Smooth muscle cell (in vitro differentiated cells): ENCODE measurements at regions not wholly inside any gene's neighbourhood (a gene's known extent, or its start where the extent isn't known, plus 50 kb on each side); places are given as distances from the start of the nearest gene placed in this dataset.

Source experiments
- DNase-seq: peaks from one replicate; lab custom pipeline; 2025; ENCODE audit not compliant: unreplicated experiment; lab: John Stamatoyannopoulos, UW
- H2AFZ ChIP-seq: fragments of 200-600 bp; sonication (generic); 2 replicates; pipeline ENCODE4 v1.6.0; 2016; ENCODE audit warnings: antibody characterized with exemption, low read depth, mild to moderate bottlenecking
- H3F3A ChIP-seq: fragments of 200-600 bp; sonication (generic); 2 replicates; pipeline ENCODE4 v1.6.0; 2017; ENCODE audit warnings: antibody characterized with exemption, low read depth
- H3K27ac ChIP-seq: fragments of 200-600 bp; sonication (generic); 2 replicates; pipeline ENCODE4 v1.5.1; 2016; ENCODE audit warnings: low read depth, mild to moderate bottlenecking
- H3K27me3 ChIP-seq: fragments of 200-600 bp; sonication (generic); 2 replicates; pipeline ENCODE4 v1.6.1; 2016; ENCODE audit warnings: low read depth, mild to moderate bottlenecking
- H3K36me3 ChIP-seq: fragments of 200-600 bp; sonication (generic); 2 replicates; pipeline ENCODE4 v1.5.1; 2016; ENCODE audit warnings: low read depth
- H3K4me1 ChIP-seq: fragments of 200-600 bp; sonication (generic); 2 replicates; pipeline ENCODE4 v1.5.1; 2016; ENCODE audit warnings: low read depth
- H3K4me2 ChIP-seq: fragments of 200-600 bp; sonication (generic); 2 replicates; pipeline ENCODE4 v1.6.0; 2016; ENCODE audit warnings: mild to moderate bottlenecking
- H3K4me3 ChIP-seq: fragments of 200-600 bp; sonication (generic); 2 replicates; pipeline ENCODE4 v1.5.1; 2016; ENCODE audit warnings: mild to moderate bottlenecking
- H3K79me2 ChIP-seq: fragments of 200-600 bp; sonication (generic); 2 replicates; pipeline ENCODE4 v1.6.0; 2016; ENCODE audit warnings: low read depth, mild to moderate bottlenecking
- H3K9ac ChIP-seq: fragments of 200-600 bp; sonication (generic); 2 replicates; pipeline ENCODE4 v1.6.0; 2016; ENCODE audit warnings: low read depth
- H3K9me3 ChIP-seq: fragments of 200-600 bp; sonication (generic); replicated peaks from 2 replicates; pipeline ENCODE4 v1.5.1; 2016; ENCODE audit warnings: low read depth
- H4K20me1 ChIP-seq: fragments of 200-600 bp; sonication (generic); 2 replicates; pipeline ENCODE4 v1.6.0; 2016; ENCODE audit warnings: low read depth
- CTCF ChIP-seq: fragments of 200-600 bp; sonication (generic); IDR thresholded peaks from 2 replicates; pipeline ENCODE4 v1.5.1; 2017; ENCODE audit warnings: borderline replicate concordance, mild to moderate bottlenecking, antibody characterized with exemption; ENCODE audit not compliant: insufficient read depth, poor library complexity, severe bottlenecking
- WGBS: methylation state at CpG from one replicate; pipeline ENCODE4 v1.1.7; 2016; ENCODE audit warnings: low lambda C conversion rate; 5-methylcytosine and 5-hydroxymethylcytosine counted together

DNA sequence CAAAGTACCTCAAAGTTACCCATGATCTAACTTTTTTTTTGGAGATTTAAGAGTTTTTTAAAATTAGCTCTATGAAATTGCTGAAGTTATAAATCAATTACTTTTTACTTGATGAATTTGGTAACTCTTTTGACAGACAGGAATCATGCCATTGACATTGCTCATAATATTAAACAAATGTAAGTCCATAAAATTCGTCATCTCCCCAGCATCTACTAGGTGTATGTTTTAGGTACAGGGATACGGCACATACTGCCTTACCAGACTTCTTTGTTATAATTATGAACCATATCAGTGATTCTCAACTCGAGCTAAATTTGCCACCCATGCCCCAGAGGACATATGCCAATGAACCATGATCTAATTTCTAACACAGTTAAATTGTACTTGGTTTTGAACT, 247.5 kb upstream of the TGFBR2 start:
- 95% methylated on average over 3 of the region's 3 CpGs for WGBS
- Histone ChIP-seq H3K4me1 (peaks cover 9% of the 10 kb centered on the region), H3K4me3 (no peak overlapping the region), H3F3A (no peaks in the 10 kb centered on the region), H3K79me2 (no peaks in the 10 kb centered on the region), H3K36me3 (no peaks in the 10 kb centered on the region), H3K27me3 (no peaks in the 10 kb centered on the region), H3K27ac (no peak overlapping the region), H3K9ac (no peak overlapping the region), H4K20me1 (no peaks in the 10 kb centered on the region), H3K9me3 (no peaks in the 10 kb centered on the region), H3K4me2 (no peak overlapping the region), H2AFZ (no peak overlapping the region)
- TF ChIP-seq CTCF = no peak
- DNase-seq = no peak

DNA sequence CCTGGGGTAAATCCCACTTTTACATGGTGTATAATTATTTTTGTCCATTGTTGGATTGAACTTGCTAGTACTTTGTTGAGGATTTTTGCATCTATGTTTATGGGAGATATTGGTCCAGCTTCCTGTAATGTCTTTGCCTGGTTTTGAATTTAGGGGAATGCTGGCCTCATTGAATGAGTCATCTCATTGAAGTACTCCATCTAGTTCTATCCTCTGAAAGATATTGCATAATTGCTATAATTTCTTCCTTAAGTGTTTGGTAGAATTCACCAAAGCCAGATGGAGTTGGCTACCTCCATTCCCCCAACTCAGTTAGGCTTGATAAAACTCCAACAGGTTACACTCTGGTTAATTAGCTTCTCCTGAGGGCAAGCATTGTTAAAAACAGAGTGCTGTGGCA, 237.4 kb upstream of the TGFBR2 start:
- H3K27me3 ChIP-seq = no peaks in the 10 kb centered on the region
- H3K79me2 ChIP-seq = no peaks in the 10 kb centered on the region
- no peak overlapping the region for H3K4me3 ChIP-seq
- TF ChIP-seq CTCF = no peak
- DNase-seq = no peak
- no peaks in the 10 kb centered on the region for H3K36me3 ChIP-seq
- H3K4me2 ChIP-seq = no peak overlapping the region
- no peaks in the 10 kb centered on the region for H3F3A ChIP-seq
- H3K9ac ChIP-seq = no peak overlapping the region
- no peak overlapping the region for H3K27ac ChIP-seq
- no peaks in the 10 kb centered on the region for H3K9me3 ChIP-seq
- no peak overlapping the region for H2AFZ ChIP-seq
- H4K20me1 ChIP-seq = no peaks in the 10 kb centered on the region
- no peaks in the 10 kb centered on the region for H3K4me1 ChIP-seq

- no peaks in the 10 kb centered on the region for H4K20me1 ChIP-seq
- no peak for TF ChIP-seq CTCF
- no peaks in the 10 kb centered on the region for H3F3A ChIP-seq
- H3K27ac ChIP-seq = no peak overlapping the region
- H3K9ac ChIP-seq = no peak overlapping the region
- WGBS = 58% methylated on average over 5 of the region's 5 CpGs
- no peaks in the 10 kb centered on the region for H3K36me3 ChIP-seq
- H2AFZ ChIP-seq = peak overlapping the region; percentile 11
- no peak overlapping the region for H3K4me3 ChIP-seq
- no peak for DNase-seq
- H3K4me2 ChIP-seq = no peak overlapping the region
- H3K27me3 ChIP-seq = no peaks in the 10 kb centered on the region
- H3K9me3 ChIP-seq = no peaks in the 10 kb centered on the region
- H3K4me1 ChIP-seq = no peaks in the 10 kb centered on the region
- H3K79me2 ChIP-seq = no peaks in the 10 kb centered on the region
Observed at GRCh38 chr3:30370681-30371271, 235.6 kb upstream of the TGFBR2 start.

DNA sequence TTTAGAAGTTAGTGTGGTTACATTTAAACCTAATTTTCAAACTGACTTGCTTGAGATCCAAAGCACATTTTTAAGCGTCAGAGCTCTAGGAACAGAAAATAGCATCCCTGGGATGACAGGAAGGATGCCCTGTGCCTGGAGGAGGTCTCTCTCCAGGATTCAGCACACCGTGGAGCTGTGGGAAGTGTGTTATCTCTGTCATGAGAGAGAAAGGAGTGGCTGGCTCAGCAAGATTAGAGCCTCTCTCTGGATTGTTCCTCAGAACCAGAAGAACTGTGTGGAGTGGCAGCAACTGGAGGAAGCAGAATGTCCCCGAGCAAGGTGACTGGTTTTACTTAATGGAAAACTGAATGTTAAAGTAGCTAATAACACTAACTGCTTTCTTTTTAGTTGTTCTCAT, 233.6 kb upstream of the TGFBR2 start:
- Histone ChIP-seq H3F3A (no peaks in the 10 kb centered on the region), H3K9me3 (no peaks in the 10 kb centered on the region), H3K4me3 (no peak overlapping the region), H3K4me1 (no peaks in the 10 kb centered on the region), H3K79me2 (no peaks in the 10 kb centered on the region), H3K9ac (no peak overlapping the region), H3K27me3 (no peaks in the 10 kb centered on the region), H2AFZ (no peak overlapping the region), H4K20me1 (no peaks in the 10 kb centered on the region), H3K36me3 (no peaks in the 10 kb centered on the region), H3K27ac (no peak overlapping the region), H3K4me2 (no peak overlapping the region)
- DNase-seq = no peak
- 57% methylated on average over 3 of the region's 3 CpGs for WGBS
- TF ChIP-seq CTCF = no peak
